ENCODE measurements at regions not wholly inside any gene's neighbourhood (a gene's known extent, or its start where the extent isn't known, plus 50 kb on each side); places are given as distances from the start of the nearest gene placed in this dataset.
"Not testable (repeated sequence)": the region's sequence is repeated elsewhere in the genome, so short reads cannot be mapped to it uniquely, and the experiment has no call there.

DNA sequence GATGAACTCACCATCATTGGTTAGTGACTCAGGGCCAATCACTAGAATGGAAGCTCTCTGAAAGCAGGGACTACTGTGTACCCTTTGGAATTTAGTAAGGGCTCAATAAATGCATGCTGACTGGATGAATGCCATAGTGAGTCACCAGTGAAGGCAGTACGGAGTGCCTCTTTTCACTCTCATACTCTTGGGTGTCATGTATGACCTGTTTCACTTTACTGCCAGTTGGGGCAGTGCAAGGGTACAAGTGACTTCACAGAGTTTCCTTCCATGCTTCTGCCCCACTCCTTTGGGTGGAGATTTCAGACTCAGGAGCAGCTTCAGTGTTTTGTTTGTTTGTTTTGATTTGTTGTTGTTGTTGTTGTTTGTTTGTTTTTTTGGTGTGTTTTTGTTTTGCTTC lies 57.7 kb downstream of the SOX3 start:
- no peaks in the 10 kb centered on the region for H3K4me1 ChIP-seq (ENCODE audit: control insufficient read depth, insufficient read depth, low read length)
- H3K27ac ChIP-seq (ENCODE audit: low read depth, low read length): no peak overlapping the region
- no peak overlapping the region for H3K4me3 ChIP-seq (ENCODE audit: low read depth, low read length)
- H3K9me3 ChIP-seq (ENCODE audit: control insufficient read depth, insufficient read depth, low read length): no peaks in the 10 kb centered on the region
- H3K36me3 ChIP-seq (ENCODE audit: control insufficient read depth, insufficient read depth, low read length): no peaks in the 10 kb centered on the region
- H3K9ac ChIP-seq (ENCODE audit: low read depth, low read length): no peak overlapping the region
- no peaks in the 10 kb centered on the region; the same call in 1 of the 2 replicates for H3K27me3 ChIP-seq (ENCODE audit: control insufficient read depth, insufficient read depth, low read length)

DNA sequence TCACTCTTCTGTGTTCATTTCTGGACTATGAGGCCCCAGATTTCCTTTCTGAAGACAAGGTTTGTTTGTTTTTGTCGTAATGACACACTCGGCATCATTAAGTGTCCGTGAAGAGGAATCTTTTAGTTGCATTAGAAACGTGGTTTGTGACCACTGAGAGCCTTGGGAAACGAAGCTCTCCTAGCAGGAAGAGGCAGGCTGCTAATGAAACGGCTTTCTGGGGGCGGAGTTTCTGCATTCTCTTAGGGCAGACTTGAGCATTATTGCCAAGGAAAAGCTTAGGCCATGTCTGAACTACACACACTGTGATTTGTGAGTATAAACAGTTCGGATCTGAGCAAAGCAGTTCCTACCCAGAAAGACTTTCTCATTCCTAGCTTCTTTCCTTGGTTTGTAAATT lies 64.0 kb downstream of the SOX3 start:
- H3K4me1 ChIP-seq (ENCODE audit: control insufficient read depth, insufficient read depth, low read length): peaks cover 21% of the 10 kb centered on the region
- H3K36me3 ChIP-seq (ENCODE audit: control insufficient read depth, insufficient read depth, low read length): no peaks in the 10 kb centered on the region
- no peak overlapping the region for H3K4me3 ChIP-seq (ENCODE audit: low read depth, low read length)
- peaks cover 34% of the 10 kb centered on the region for H3K27me3 ChIP-seq (ENCODE audit: control insufficient read depth, insufficient read depth, low read length)
- no peak overlapping the region for H3K27ac ChIP-seq (ENCODE audit: low read depth, low read length)
- no peaks in the 10 kb centered on the region for H3K9me3 ChIP-seq (ENCODE audit: control insufficient read depth, insufficient read depth, low read length)
- no peak overlapping the region for H3K9ac ChIP-seq (ENCODE audit: low read depth, low read length)

DNA sequence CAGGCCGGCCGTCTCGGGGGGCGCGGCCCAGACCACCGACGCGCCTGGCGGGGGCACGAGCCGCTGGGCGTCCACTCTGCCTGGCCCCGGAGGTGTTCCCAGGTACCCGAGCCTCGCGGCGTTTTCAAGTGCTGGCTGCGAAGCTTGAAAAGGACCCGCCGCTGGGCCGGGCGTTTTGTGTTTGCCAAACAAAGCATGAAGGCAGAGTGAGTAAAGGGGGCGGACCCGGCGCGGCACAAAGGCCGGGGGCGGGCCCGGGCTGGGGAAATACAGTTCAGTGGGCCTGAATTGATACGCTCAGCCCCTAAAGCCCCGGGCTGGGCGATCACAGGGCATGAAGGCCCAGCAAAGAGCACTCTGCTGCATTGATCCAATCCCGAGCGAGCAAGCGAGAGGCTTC lies 65.4 kb downstream of the SOX3 start:
- Histone ChIP-seq H3K9ac (ENCODE audit: low read depth, low read length) (peak overlapping the region; percentile 57; the same call in 1 of the 2 replicates), H3K27ac (ENCODE audit: low read depth, low read length) (peak overlapping the region; percentile 69)

DNA sequence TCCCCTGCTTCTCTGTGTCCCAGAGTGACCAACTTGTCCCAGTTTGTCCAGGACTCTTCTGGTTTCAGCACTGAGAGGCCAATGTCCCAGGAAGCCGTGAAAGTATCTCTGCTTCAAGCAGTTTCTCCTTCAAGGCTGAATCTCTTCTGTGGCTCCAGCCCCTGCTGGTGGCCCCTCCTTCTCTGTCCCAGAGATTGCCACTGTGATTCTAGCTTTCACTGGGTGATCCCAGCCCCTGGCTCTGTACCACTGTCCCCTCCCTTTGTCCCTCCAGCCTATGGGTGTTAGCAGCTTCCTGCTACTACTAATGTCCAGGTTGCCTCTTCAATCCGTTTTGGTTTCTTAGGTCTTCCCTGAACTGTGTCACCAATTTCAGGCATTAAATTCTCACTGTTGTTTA lies 70.5 kb downstream of the SOX3 start:
- H3K36me3 ChIP-seq (ENCODE audit: control insufficient read depth, insufficient read depth, low read length): no peaks in the 10 kb centered on the region
- peaks cover 2% of the 10 kb centered on the region; the same call in 1 of the 2 replicates for H3K4me1 ChIP-seq (ENCODE audit: control insufficient read depth, insufficient read depth, low read length)
- H3K27ac ChIP-seq (ENCODE audit: low read depth, low read length): no peak overlapping the region
- H3K27me3 ChIP-seq (ENCODE audit: control insufficient read depth, insufficient read depth, low read length): peaks cover 60% of the 10 kb centered on the region
- no peak overlapping the region for H3K9ac ChIP-seq (ENCODE audit: low read depth, low read length)
- no peaks in the 10 kb centered on the region for H3K9me3 ChIP-seq (ENCODE audit: control insufficient read depth, insufficient read depth, low read length)
- no peak overlapping the region for H3K4me3 ChIP-seq (ENCODE audit: low read depth, low read length)

More for the DNA sequence above, 65.4 kb downstream of the SOX3 start:
- H3K27me3 ChIP-seq (ENCODE audit: control insufficient read depth, insufficient read depth, low read length): peaks cover 43% of the 10 kb centered on the region
- peaks cover 21% of the 10 kb centered on the region for H3K4me1 ChIP-seq (ENCODE audit: control insufficient read depth, insufficient read depth, low read length)
- peak overlapping the region; percentile 46 for H3K4me3 ChIP-seq (ENCODE audit: low read depth, low read length)
- H3K9me3 ChIP-seq (ENCODE audit: control insufficient read depth, insufficient read depth, low read length): no peaks in the 10 kb centered on the region
- no peaks in the 10 kb centered on the region for H3K36me3 ChIP-seq (ENCODE audit: control insufficient read depth, insufficient read depth, low read length)

DNA sequence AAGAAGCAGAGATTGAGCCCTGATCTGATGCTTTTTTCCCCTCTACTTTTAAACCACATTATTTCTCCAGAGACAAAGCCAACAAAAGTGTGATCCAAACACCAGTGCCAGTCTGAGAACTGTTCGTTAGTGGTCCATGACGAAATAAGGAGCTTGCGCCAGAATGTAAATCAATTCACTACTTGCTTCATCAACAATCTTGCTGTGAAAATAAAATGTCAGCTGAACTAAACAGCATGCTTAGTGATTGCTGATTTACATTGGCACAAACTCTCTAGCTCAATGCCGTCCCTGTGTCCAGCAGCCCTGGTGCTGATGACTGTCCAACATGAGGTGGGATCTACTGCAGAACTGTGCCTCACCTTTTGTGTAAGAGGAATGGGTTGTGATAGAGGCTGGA lies 71.3 kb downstream of the SOX3 start:
- peaks cover 55% of the 10 kb centered on the region for H3K27me3 ChIP-seq (ENCODE audit: control insufficient read depth, insufficient read depth, low read length)
- H3K27ac ChIP-seq (ENCODE audit: low read depth, low read length): no peak overlapping the region

DNA sequence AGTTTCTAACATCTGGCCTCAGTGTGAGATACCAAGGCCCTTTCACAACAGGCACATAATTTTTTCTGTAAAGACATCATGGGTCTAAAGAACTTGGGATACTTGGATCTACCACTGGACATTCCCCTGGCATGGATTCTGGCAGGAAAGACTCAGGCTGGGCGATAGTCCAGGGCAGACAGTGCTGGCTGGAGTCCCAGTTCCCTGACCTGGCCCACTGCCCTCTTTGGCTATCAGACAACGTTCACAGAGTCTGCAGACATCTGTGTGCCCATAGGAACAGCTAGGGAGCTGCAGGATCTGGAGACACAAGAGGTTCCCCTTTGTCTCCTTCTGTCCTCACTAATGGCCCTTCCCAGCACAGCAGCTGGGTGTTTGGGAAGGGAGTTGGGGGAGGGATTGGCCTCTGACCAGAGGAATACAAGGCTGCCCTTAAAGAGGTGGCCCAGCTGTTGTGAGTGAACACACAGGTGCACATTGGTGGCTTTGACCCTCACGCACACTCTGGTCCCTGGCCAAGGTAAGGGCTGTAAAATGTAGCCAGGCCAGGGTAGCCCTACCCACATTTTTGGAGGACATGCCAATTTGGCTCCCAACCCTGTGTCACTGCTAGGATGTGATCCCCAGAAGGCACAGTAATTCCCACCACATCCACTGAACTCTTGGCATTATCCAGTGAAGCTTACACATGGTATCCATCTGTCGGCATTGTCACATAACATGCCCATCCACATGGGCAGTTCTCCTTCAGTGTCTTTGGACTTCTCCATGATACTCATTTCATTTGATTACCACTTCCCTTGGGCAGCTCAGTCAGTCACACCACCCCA lies 72.3 kb downstream of the SOX3 start:
- H3K27ac ChIP-seq (ENCODE audit: low read depth, low read length): no peak overlapping the region
- H3K9me3 ChIP-seq (ENCODE audit: control insufficient read depth, insufficient read depth, low read length): no peaks in the 10 kb centered on the region
- H3K36me3 ChIP-seq (ENCODE audit: control insufficient read depth, insufficient read depth, low read length): no peaks in the 10 kb centered on the region
- no peaks in the 10 kb centered on the region for H3K4me1 ChIP-seq (ENCODE audit: control insufficient read depth, insufficient read depth, low read length)
- H3K9ac ChIP-seq (ENCODE audit: low read depth, low read length): no peak overlapping the region
- peaks cover 45% of the 10 kb centered on the region for H3K27me3 ChIP-seq (ENCODE audit: control insufficient read depth, insufficient read depth, low read length)
- H3K4me3 ChIP-seq (ENCODE audit: low read depth, low read length): no peak overlapping the region

More for the DNA sequence above, 71.3 kb downstream of the SOX3 start:
- no peaks in the 10 kb centered on the region for H3K4me1 ChIP-seq (ENCODE audit: control insufficient read depth, insufficient read depth, low read length)
- no peaks in the 10 kb centered on the region for H3K36me3 ChIP-seq (ENCODE audit: control insufficient read depth, insufficient read depth, low read length)
- H3K4me3 ChIP-seq (ENCODE audit: low read depth, low read length): no peak overlapping the region
- H3K9ac ChIP-seq (ENCODE audit: low read depth, low read length): no peak overlapping the region
- no peaks in the 10 kb centered on the region for H3K9me3 ChIP-seq (ENCODE audit: control insufficient read depth, insufficient read depth, low read length)

DNA sequence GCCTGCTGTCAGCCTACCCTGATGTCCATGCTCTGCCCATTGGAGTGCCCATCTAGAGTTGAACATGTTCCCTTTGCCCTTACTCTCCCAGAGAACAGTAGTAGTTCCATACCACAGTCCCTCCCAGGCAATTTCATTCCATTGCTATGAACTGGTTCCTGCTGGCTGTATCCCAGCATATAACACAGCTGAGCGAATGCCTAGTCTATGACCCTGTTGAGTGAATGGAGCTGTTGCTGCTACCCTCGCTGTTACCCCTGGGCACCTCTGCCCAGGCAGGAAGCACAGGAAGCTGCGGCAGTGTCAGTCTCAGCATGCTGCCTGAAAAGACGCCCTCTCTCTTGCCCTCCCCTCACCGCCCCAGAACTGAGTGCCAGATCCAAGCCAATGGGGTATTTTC lies 73.3 kb downstream of the SOX3 start:
- Histone ChIP-seq H3K9ac (ENCODE audit: low read depth, low read length) (no peak overlapping the region), H3K4me1 (ENCODE audit: control insufficient read depth, insufficient read depth, low read length) (no peaks in the 10 kb centered on the region), H3K36me3 (ENCODE audit: control insufficient read depth, insufficient read depth, low read length) (no peaks in the 10 kb centered on the region), H3K27me3 (ENCODE audit: control insufficient read depth, insufficient read depth, low read length) (peaks cover 35% of the 10 kb centered on the region), H3K4me3 (ENCODE audit: low read depth, low read length) (no peak overlapping the region), H3K27ac (ENCODE audit: low read depth, low read length) (no peak overlapping the region), H3K9me3 (ENCODE audit: control insufficient read depth, insufficient read depth, low read length) (no peaks in the 10 kb centered on the region)

DNA sequence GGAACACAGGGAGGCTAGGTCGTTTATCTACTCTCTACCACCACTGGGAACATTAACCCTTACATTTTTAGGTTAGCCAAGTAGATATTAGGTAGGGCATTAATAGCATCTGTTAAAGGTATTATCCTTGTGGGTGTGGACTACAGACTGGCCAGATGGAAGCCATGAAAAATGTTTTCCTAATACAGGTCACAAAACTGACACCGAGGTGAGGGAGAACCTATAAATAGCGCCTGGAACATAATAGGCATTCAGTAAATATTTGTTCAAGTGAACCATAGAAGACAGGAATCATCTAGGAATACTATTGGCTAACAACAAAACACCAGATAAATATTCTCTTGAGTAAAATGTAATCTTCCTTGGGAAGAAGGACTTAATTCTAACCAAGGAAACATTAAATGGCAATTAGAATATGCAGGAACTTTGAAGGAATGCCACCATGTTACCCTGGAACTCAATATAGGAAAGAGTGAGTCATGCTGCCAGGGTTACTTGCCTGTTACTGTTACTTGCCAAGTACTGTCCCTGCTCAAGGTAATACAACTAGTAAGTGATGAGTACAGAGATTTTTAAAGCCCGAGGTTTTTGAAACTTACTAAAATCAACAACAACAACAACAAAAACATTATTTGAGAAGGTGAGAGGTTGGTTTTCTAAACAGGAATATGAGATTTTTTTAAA lies 79.0 kb downstream of the SOX3 start:
- H3K27ac ChIP-seq (ENCODE audit: low read depth, low read length): no peak overlapping the region
- no peaks in the 10 kb centered on the region for H3K4me1 ChIP-seq (ENCODE audit: control insufficient read depth, insufficient read depth, low read length)
- no peak overlapping the region for H3K9ac ChIP-seq (ENCODE audit: low read depth, low read length)
- no peak overlapping the region for H3K4me3 ChIP-seq (ENCODE audit: low read depth, low read length)
- no peaks in the 10 kb centered on the region for H3K36me3 ChIP-seq (ENCODE audit: control insufficient read depth, insufficient read depth, low read length)
- no peaks in the 10 kb centered on the region for H3K9me3 ChIP-seq (ENCODE audit: control insufficient read depth, insufficient read depth, low read length)
- H3K27me3 ChIP-seq (ENCODE audit: control insufficient read depth, insufficient read depth, low read length): no peaks in the 10 kb centered on the region

DNA sequence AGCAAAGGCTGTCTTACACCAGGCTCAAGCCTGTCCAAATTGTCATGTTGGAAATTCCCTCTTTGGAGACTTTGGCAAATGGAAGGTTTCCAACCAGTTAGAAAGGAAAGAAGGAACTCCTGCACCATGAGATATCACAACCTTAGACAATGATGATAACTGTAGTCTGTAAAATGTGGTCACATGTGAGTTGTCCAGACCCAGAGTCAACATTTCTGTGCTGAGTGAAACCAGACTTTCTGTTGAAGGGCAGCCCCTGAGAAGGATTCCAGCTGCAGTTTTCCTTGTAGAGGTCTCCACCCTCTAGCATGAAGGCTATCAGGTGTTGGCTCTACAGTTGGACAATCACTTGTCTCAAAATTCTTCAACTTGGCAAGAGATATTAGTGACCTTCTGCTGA lies 82.4 kb downstream of the SOX3 start:
- H3K4me1 ChIP-seq (ENCODE audit: control insufficient read depth, insufficient read depth, low read length): no peaks in the 10 kb centered on the region
- H3K27me3 ChIP-seq (ENCODE audit: control insufficient read depth, insufficient read depth, low read length): no peaks in the 10 kb centered on the region
- no peaks in the 10 kb centered on the region for H3K9me3 ChIP-seq (ENCODE audit: control insufficient read depth, insufficient read depth, low read length)
- no peak overlapping the region for H3K9ac ChIP-seq (ENCODE audit: low read depth, low read length)
- H3K36me3 ChIP-seq (ENCODE audit: control insufficient read depth, insufficient read depth, low read length): no peaks in the 10 kb centered on the region
- no peak overlapping the region for H3K27ac ChIP-seq (ENCODE audit: low read depth, low read length)
- H3K4me3 ChIP-seq (ENCODE audit: low read depth, low read length): no peak overlapping the region

DNA sequence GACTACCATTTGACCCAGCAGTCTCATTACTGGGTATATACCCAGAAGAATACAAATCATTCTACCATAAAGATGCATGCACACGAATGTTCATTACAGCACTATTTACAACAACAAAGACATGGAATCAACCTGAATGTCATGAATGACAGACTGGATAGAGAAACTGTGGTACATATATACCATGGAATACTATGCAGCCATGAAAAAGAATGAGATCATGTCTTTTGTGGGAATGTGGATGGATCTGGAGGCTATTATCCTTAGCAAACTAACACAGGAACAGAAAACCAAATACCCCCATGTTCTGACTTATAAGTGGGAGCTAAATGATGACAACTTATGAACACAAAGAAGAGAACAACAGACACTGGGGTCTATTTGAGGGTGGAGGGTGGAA lies 102.7 kb downstream of the SOX3 start:
- not testable (repeated sequence) for H3K9me3 ChIP-seq (ENCODE audit: control insufficient read depth, insufficient read depth, low read length); H3K27me3 ChIP-seq (ENCODE audit: control insufficient read depth, insufficient read depth, low read length); H3K27ac ChIP-seq (ENCODE audit: low read depth, low read length); H3K9ac ChIP-seq (ENCODE audit: low read depth, low read length); H3K36me3 ChIP-seq (ENCODE audit: control insufficient read depth, insufficient read depth, low read length); H3K4me1 ChIP-seq (ENCODE audit: control insufficient read depth, insufficient read depth, low read length); H3K4me3 ChIP-seq (ENCODE audit: low read depth, low read length)

DNA sequence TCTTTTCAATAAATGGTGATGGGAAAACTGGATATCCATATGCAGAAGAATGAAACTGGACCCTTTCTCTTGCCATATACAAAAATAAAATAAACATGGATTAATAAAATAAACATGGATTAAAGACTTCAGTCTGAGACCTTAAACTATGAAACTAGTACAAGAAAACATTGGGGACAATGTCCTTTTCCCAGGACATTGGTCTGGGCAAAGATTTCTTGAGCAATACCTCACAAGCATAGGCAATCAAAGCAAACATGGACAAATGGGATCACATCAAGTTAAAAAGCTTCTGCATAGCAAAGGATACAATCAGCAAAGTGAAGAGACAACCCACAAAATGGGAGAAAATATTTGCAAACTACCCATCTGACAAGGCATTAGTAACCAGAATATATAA lies 108.5 kb downstream of the SOX3 start:
- H3K36me3 ChIP-seq (ENCODE audit: control insufficient read depth, insufficient read depth, low read length); H3K9ac ChIP-seq (ENCODE audit: low read depth, low read length); H3K27ac ChIP-seq (ENCODE audit: low read depth, low read length); H3K4me1 ChIP-seq (ENCODE audit: control insufficient read depth, insufficient read depth, low read length); H3K27me3 ChIP-seq (ENCODE audit: control insufficient read depth, insufficient read depth, low read length); H3K9me3 ChIP-seq (ENCODE audit: control insufficient read depth, insufficient read depth, low read length); H3K4me3 ChIP-seq (ENCODE audit: low read depth, low read length): not testable (repeated sequence)
